KMS-11 (cell line): ENCODE measurements at regions not wholly inside any gene's neighbourhood (a gene's known extent, or its start where the extent isn't known, plus 50 kb on each side); places are given as distances from the start of the nearest gene placed in this dataset.

Experiments used
- H2AFZ ChIP-seq: fragments of 200-600 bp; sonication (generic); 2 replicates; pipeline ENCODE4 v1.6.1; 2016; ENCODE audit warnings: antibody characterized with exemption, mixed run types, low read depth
- H3K27ac ChIP-seq: fragments of 200-600 bp; sonication (generic); 2 replicates; pipeline ENCODE4 v1.6.1; 2016; ENCODE audit warnings: mild to moderate bottlenecking, mixed run types
- H3K27me3 ChIP-seq: fragments of 200-600 bp; sonication (generic); 2 replicates; pipeline ENCODE4 v1.6.1; 2017; ENCODE audit warnings: mild to moderate bottlenecking, low read depth, mixed run types, moderate library complexity; ENCODE audit not compliant: insufficient read depth
- H3K36me3 ChIP-seq: fragments of 200-600 bp; sonication (generic); 2 replicates; pipeline ENCODE4 v1.6.1; 2017; ENCODE audit warnings: mild to moderate bottlenecking, mixed run types; ENCODE audit not compliant: insufficient read depth
- H3K4me1 ChIP-seq: fragments of 200-600 bp; sonication (generic); 2 replicates; pipeline ENCODE4 v1.6.1; 2016; ENCODE audit warnings: mild to moderate bottlenecking, low read depth, mixed run types; ENCODE audit not compliant: poor library complexity, severe bottlenecking
- H3K4me2 ChIP-seq: fragments of 200-600 bp; sonication (generic); 2 replicates; pipeline ENCODE4 v1.7.0; 2016; ENCODE audit warnings: mild to moderate bottlenecking, mixed run types
- H3K4me3 ChIP-seq: fragments of 200-600 bp; sonication (generic); IDR thresholded peaks from 2 replicates; pipeline ENCODE4 v1.6.1; 2017; ENCODE audit warnings: low read depth, low read length, mixed read lengths; ENCODE audit not compliant: insufficient read depth
- H3K79me2 ChIP-seq: fragments of 200-600 bp; sonication (generic); 2 replicates; pipeline ENCODE4 v1.6.1; 2016; ENCODE audit warnings: low read depth, mixed run types; ENCODE audit not compliant: insufficient read depth
- H3K9ac ChIP-seq: fragments of 200-600 bp; sonication (generic); 2 replicates; pipeline ENCODE4 v1.6.1; 2016; ENCODE audit warnings: mild to moderate bottlenecking, mixed run types
- H4K20me1 ChIP-seq: fragments of 200-600 bp; sonication (generic); 2 replicates; pipeline ENCODE4 v1.6.1; 2016; ENCODE audit warnings: mild to moderate bottlenecking, mixed run types; ENCODE audit not compliant: insufficient read depth
- TF ChIP-seq, protein P1 (sequence below): fragments of 200-600 bp; sonication (generic); conservative IDR thresholded peaks from 2 replicates; pipeline ENCODE4 v1.6.1; 2017; ENCODE audit warnings: low read depth, mild to moderate bottlenecking, antibody characterized with exemption, low read length, moderate library complexity, mixed read lengths

DNA sequence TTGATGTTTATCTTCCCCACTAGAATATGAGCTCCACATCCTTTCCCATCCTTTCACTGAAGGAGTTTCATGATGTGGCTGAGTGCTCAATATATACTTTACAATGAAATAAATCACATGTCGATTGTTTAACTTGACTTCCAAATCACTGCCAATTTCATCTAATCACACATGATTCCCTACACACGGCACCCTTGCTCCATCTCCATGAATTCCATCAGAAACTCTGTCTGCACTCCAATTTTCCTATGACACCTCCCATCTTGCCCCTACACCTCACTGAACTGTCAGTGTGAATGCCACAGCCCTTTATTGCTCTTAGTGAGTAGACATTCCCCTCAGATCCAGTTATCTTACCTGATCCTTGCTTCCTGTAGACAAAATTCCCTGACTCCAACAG, 366.0 kb downstream of the CMPK2 start:
- Histone ChIP-seq H3K36me3 (no peaks in the 10 kb centered on the region), H3K9ac (no peak overlapping the region), H3K27me3 (no peaks in the 10 kb centered on the region), H3K4me2 (no peak overlapping the region), H3K27ac (no peak overlapping the region), H4K20me1 (no peaks in the 10 kb centered on the region), H3K4me3 (no peak overlapping the region), H3K79me2 (no peaks in the 10 kb centered on the region), H3K4me1 (no peaks in the 10 kb centered on the region), H2AFZ (no peak overlapping the region)
- TF ChIP-seq, protein P1, sequence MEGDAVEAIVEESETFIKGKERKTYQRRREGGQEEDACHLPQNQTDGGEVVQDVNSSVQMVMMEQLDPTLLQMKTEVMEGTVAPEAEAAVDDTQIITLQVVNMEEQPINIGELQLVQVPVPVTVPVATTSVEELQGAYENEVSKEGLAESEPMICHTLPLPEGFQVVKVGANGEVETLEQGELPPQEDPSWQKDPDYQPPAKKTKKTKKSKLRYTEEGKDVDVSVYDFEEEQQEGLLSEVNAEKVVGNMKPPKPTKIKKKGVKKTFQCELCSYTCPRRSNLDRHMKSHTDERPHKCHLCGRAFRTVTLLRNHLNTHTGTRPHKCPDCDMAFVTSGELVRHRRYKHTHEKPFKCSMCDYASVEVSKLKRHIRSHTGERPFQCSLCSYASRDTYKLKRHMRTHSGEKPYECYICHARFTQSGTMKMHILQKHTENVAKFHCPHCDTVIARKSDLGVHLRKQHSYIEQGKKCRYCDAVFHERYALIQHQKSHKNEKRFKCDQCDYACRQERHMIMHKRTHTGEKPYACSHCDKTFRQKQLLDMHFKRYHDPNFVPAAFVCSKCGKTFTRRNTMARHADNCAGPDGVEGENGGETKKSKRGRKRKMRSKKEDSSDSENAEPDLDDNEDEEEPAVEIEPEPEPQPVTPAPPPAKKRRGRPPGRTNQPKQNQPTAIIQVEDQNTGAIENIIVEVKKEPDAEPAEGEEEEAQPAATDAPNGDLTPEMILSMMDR, result no peak

DNA sequence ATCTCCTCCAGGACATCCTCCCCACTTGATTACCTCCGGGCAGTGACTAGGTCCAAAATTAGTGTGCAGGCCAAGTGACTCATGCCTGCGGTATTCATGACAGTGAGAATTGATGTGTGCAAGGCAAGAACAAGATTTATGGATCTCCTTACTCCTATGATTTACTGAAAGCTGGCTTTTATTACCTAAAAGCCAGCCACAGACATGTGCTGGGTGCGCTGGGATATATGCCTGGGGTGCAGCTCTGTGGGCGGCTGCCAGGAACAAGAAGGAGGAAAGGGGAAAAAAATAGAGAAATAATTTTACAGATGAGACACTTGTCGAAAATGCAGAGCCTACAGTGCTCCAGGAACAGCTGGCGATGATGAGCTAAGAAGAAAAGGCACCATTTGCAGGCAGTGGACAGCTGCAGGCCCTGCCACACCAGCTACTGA, 359.3 kb downstream of the CMPK2 start:
- no peaks in the 10 kb centered on the region for H3K79me2 ChIP-seq
- H3K36me3 ChIP-seq, result no peaks in the 10 kb centered on the region
- no peaks in the 10 kb centered on the region for H4K20me1 ChIP-seq
- TF ChIP-seq, protein P1, result no peak
- H3K4me3 ChIP-seq, result no peak overlapping the region
- no peak overlapping the region for H3K9ac ChIP-seq
- H3K27me3 ChIP-seq, result no peaks in the 10 kb centered on the region
- H2AFZ ChIP-seq, result no peak overlapping the region
- no peaks in the 10 kb centered on the region for H3K4me1 ChIP-seq
- H3K27ac ChIP-seq, result no peak overlapping the region
- no peak overlapping the region for H3K4me2 ChIP-seq

DNA sequence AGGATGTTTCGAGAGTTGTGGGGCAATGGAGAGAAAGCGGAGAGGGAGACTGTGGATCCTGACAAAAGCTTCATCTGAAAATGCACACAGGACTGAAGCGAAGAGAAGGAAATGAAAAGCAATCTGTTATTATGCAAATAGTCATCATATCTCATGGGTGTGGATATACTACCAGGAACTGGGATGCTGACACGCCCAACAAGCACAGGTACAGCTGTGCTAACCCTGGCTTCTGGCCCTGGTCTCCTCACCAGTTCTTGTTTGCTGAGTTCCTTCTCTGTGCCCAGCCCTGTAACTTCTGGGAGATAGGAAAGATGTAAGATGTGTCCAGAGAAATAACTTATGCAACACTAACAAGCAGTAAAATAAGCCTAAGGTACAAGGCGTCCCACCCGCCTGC, 358.8 kb downstream of the CMPK2 start:
- no peak overlapping the region for H3K4me3 ChIP-seq
- TF ChIP-seq, protein P1, result no peak
- H3K27me3 ChIP-seq, result no peaks in the 10 kb centered on the region
- H3K27ac ChIP-seq, result no peak overlapping the region
- H3K9ac ChIP-seq, result no peak overlapping the region
- H2AFZ ChIP-seq, result no peak overlapping the region
- H3K4me1 ChIP-seq, result no peaks in the 10 kb centered on the region
- H4K20me1 ChIP-seq, result no peaks in the 10 kb centered on the region
- no peak overlapping the region for H3K4me2 ChIP-seq
- no peaks in the 10 kb centered on the region for H3K36me3 ChIP-seq
- no peaks in the 10 kb centered on the region for H3K79me2 ChIP-seq

- H3K4me1 ChIP-seq, result no peaks in the 10 kb centered on the region
- TF ChIP-seq, protein P1, result no peak
- H3K79me2 ChIP-seq, result no peaks in the 10 kb centered on the region
- no peak overlapping the region for H3K27ac ChIP-seq
- no peaks in the 10 kb centered on the region for H4K20me1 ChIP-seq
- no peak overlapping the region for H3K4me3 ChIP-seq
- no peak overlapping the region for H2AFZ ChIP-seq
- no peaks in the 10 kb centered on the region for H3K36me3 ChIP-seq
- H3K27me3 ChIP-seq, result no peaks in the 10 kb centered on the region
- no peak overlapping the region for H3K4me2 ChIP-seq
- H3K9ac ChIP-seq, result no peak overlapping the region
Measured at GRCh38 chr2:6510532-6510931, 355.2 kb downstream of the CMPK2 start.
